ENCODE measurements at regions not wholly inside any gene's neighbourhood (a gene's known extent, or its start where the extent isn't known, plus 50 kb on each side); places are given as distances from the start of the nearest gene placed in this dataset.
A peak's percentile ranks its signal among the peaks of the same experiment; 100 is the strongest.

GRCh38 chr7:153847828-153848227, 204.4 kb upstream of the DPP6 start:
- no peaks in the 10 kb centered on the region for H3K36me3 ChIP-seq (ENCODE audit: low read depth)
- in situ Hi-C loops (cut with MboI): no loop called here
- H3K79me2 ChIP-seq (ENCODE audit: insufficient read depth): no peaks in the 10 kb centered on the region
- H3K4me1 ChIP-seq (ENCODE audit: insufficient read depth): no peaks in the 10 kb centered on the region
- no peak overlapping the region for H3K9ac ChIP-seq
- no peaks in the 10 kb centered on the region for H3K9me2 ChIP-seq (ENCODE audit: insufficient read depth)
- no peak overlapping the region for H2AFZ ChIP-seq
- WGBS, 2 experiments (ENCODE audit: low coverage in 1 of 2, low lambda C conversion rate in 2 of 2, missing lambda C conversion rate in 2 of 2): 51 to 54% methylated on average over 11 of the region's 11 CpGs
- no peak overlapping the region for H3K27ac ChIP-seq
- H3K27me3 ChIP-seq (replicated peaks; ENCODE audit: insufficient read depth): no peaks in the 10 kb centered on the region
- no peaks in the 10 kb centered on the region for H4K20me1 ChIP-seq (ENCODE audit: insufficient read depth)
- H3F3A ChIP-seq (ENCODE audit: insufficient read depth): no peaks in the 10 kb centered on the region
- no peak overlapping the region for H3K4me3 ChIP-seq
- DNase-seq: no peak
- no peaks in the 10 kb centered on the region for H3K9me3 ChIP-seq (ENCODE audit: low read depth)
- TF ChIP-seq EZH2phosphoT487 (IDR thresholded peaks at IDR 0.05; ENCODE audit: insufficient read depth, low read depth) (no peak), EZH2 (IDR thresholded peaks at IDR 0.05; ENCODE audit: insufficient read depth, poor library complexity, severe bottlenecking) (no peak)
- no peak overlapping the region for H3K4me2 ChIP-seq (ENCODE audit: unreplicated experiment)

- in situ Hi-C loops (cut with MboI): no loop called here
- H3K4me2 ChIP-seq (ENCODE audit: unreplicated experiment): no peak overlapping the region
- TF ChIP-seq EZH2 (IDR thresholded peaks at IDR 0.05; ENCODE audit: insufficient read depth, poor library complexity, severe bottlenecking): no peak
- TF ChIP-seq EZH2phosphoT487 (IDR thresholded peaks at IDR 0.05; ENCODE audit: insufficient read depth, low read depth): no peak
- no peaks in the 10 kb centered on the region for H4K20me1 ChIP-seq (ENCODE audit: insufficient read depth)
- H3K27ac ChIP-seq: no peak overlapping the region
- H3K79me2 ChIP-seq (ENCODE audit: insufficient read depth): no peaks in the 10 kb centered on the region
- no peaks in the 10 kb centered on the region for H3K27me3 ChIP-seq (replicated peaks; ENCODE audit: insufficient read depth)
- H3K4me1 ChIP-seq (ENCODE audit: insufficient read depth): no peaks in the 10 kb centered on the region
- WGBS, 2 experiments (ENCODE audit: low coverage in 1 of 2, low lambda C conversion rate in 2 of 2, missing lambda C conversion rate in 2 of 2): 7 to 15% methylated on average over 4 of the region's 4 CpGs
- H3K36me3 ChIP-seq (ENCODE audit: low read depth): no peaks in the 10 kb centered on the region
- DNase-seq: no peak
- no peaks in the 10 kb centered on the region for H3K9me2 ChIP-seq (ENCODE audit: insufficient read depth)
- H2AFZ ChIP-seq: no peak overlapping the region
- H3K9ac ChIP-seq: no peak overlapping the region
- no peaks in the 10 kb centered on the region for H3F3A ChIP-seq (ENCODE audit: insufficient read depth)
- H3K9me3 ChIP-seq (ENCODE audit: low read depth): no peaks in the 10 kb centered on the region
- H3K4me3 ChIP-seq: no peak overlapping the region
Observed at GRCh38 chr7:153852261-153852660, 199.9 kb upstream of the DPP6 start.

GRCh38 chr7:153858355-153858754, 193.8 kb upstream of the DPP6 start:
- no peaks in the 10 kb centered on the region for H4K20me1 ChIP-seq (ENCODE audit: insufficient read depth)
- no peak overlapping the region for H3K4me3 ChIP-seq
- TF ChIP-seq EZH2phosphoT487 (IDR thresholded peaks at IDR 0.05; ENCODE audit: insufficient read depth, low read depth) (no peak), EZH2 (IDR thresholded peaks at IDR 0.05; ENCODE audit: insufficient read depth, poor library complexity, severe bottlenecking) (no peak)
- H3K4me1 ChIP-seq (ENCODE audit: insufficient read depth): no peaks in the 10 kb centered on the region
- H2AFZ ChIP-seq: no peak overlapping the region
- no peaks in the 10 kb centered on the region for H3K27me3 ChIP-seq (replicated peaks; ENCODE audit: insufficient read depth)
- no peak overlapping the region for H3K9ac ChIP-seq
- H3K36me3 ChIP-seq (ENCODE audit: low read depth): no peaks in the 10 kb centered on the region
- DNase-seq: peak; percentile 0
- WGBS, 2 experiments (ENCODE audit: low coverage in 1 of 2, low lambda C conversion rate in 2 of 2, missing lambda C conversion rate in 2 of 2): 2 to 6% methylated on average over 4 of the region's 4 CpGs
- H3K79me2 ChIP-seq (ENCODE audit: insufficient read depth): no peaks in the 10 kb centered on the region
- no peaks in the 10 kb centered on the region for H3F3A ChIP-seq (ENCODE audit: insufficient read depth)
- H3K9me3 ChIP-seq (ENCODE audit: low read depth): no peaks in the 10 kb centered on the region
- H3K4me2 ChIP-seq (ENCODE audit: unreplicated experiment): no peak overlapping the region
- no peak overlapping the region for H3K27ac ChIP-seq
- in situ Hi-C loops (cut with MboI): no loop called here
- H3K9me2 ChIP-seq (ENCODE audit: insufficient read depth): no peaks in the 10 kb centered on the region

- Histone ChIP-seq H3K79me2 (ENCODE audit: insufficient read depth) (no peaks in the 10 kb centered on the region), H3K9me2 (ENCODE audit: insufficient read depth) (no peaks in the 10 kb centered on the region), H4K20me1 (ENCODE audit: insufficient read depth) (no peaks in the 10 kb centered on the region), H3K36me3 (ENCODE audit: low read depth) (no peaks in the 10 kb centered on the region), H3F3A (ENCODE audit: insufficient read depth) (no peaks in the 10 kb centered on the region), H3K4me2 (ENCODE audit: unreplicated experiment) (no peak overlapping the region), H3K27me3 (replicated peaks; ENCODE audit: insufficient read depth) (no peaks in the 10 kb centered on the region), H3K9me3 (ENCODE audit: low read depth) (no peaks in the 10 kb centered on the region), H2AFZ (no peak overlapping the region), H3K9ac (no peak overlapping the region), H3K4me3 (no peak overlapping the region), H3K27ac (no peak overlapping the region), H3K4me1 (ENCODE audit: insufficient read depth) (no peaks in the 10 kb centered on the region)
- WGBS, 2 experiments (ENCODE audit: low coverage in 1 of 2, low lambda C conversion rate in 2 of 2, missing lambda C conversion rate in 2 of 2): 32 to 33% methylated on average over 6 of the region's 6 CpGs
- TF ChIP-seq EZH2 (IDR thresholded peaks at IDR 0.05; ENCODE audit: insufficient read depth, poor library complexity, severe bottlenecking): no peak
- in situ Hi-C loops (cut with MboI): no loop called here
- no peak for DNase-seq
Observed at GRCh38 chr7:153859239-153859638, 193.0 kb upstream of the DPP6 start.
